ENCODE measurements at regions not wholly inside any gene's neighbourhood (a gene's known extent, or its start where the extent isn't known, plus 50 kb on each side); places are given as distances from the start of the nearest gene placed in this dataset.
"Not testable (repeated sequence)": the region's sequence is repeated elsewhere in the genome, so short reads cannot be mapped to it uniquely, and the experiment has no call there.

DNA sequence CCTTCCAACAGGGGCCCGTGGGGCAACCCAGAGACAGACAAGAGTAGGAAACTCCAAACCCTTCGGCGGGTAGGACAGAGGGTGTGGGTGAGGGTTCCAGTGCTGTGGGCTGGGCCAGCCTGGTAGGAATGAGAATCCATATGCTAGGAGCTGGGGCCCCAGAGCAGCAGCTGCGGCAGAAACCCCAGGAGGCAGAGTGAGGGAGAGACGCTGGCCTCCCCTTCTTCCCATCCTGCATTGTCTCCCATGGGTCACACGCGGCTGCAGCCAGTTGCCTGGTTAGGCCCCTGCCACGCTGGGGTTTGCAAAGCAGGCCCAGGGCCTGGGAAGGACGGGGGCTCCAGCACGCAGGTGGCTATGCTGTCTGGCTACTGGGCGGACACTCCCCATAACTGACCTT is 113.1 kb upstream of the CCZ1B start:
- not testable (repeated sequence) for FAIRE-seq

DNA sequence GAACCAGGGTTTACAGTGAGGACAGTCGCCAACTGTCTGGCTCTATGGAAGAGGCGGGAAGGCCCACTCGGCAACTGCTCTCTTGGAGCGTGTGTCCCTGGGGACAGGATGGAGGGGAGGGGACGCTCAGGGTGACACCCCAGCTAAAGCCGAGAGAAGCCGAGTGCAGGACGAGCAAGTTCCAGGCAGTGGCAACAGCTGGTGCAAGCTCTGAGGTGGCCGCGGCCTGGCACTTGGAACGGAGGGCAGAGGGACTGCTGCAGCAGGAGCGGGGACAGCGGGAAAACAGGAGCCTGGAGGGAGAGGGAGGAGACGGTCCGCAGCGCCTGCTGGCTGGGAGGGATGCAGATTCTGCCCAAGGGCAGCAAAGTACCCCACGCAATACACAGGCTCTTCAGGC is 113.8 kb upstream of the CCZ1B start:
- FAIRE-seq = not testable (repeated sequence)

GRCh38 chr7:6946873-6947272 is 120.8 kb upstream of the CCZ1B start:
- not testable (repeated sequence) for FAIRE-seq

DNA sequence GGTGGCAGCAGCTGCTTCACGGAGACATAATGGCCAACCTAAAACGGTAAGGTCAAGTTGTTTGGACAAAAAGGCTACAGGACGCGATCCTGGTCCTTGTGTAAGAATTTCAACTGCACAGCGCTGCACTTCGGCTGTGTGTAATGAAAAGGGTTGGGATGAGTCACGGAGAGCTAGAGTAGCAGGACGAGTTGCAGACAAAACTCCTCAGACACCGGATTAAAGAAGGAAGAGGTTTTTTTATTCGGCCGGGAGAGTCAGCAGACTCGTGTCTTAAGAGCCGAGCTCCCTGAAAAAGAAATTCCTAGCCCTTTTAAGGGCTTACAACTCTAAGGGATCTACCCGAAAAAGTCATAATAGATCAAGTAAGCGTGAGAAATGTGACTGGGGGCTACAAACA is 124.2 kb upstream of the CCZ1B start:
- not testable (repeated sequence) for FAIRE-seq

GRCh38 chr7:6951553-6951952 is 125.5 kb upstream of the CCZ1B start:
- FAIRE-seq = not testable (repeated sequence)

GRCh38 chr7:6953138-6953797 is 127.2 kb upstream of the CCZ1B start:
- FAIRE-seq = not testable (repeated sequence)

GRCh38 chr7:6953798-6954181 is 127.7 kb upstream of the CCZ1B start:
- not testable (repeated sequence) for FAIRE-seq

GRCh38 chr7:6955385-6955784 is 129.3 kb upstream of the CCZ1B start:
- FAIRE-seq = not testable (repeated sequence)

GRCh38 chr7:6955990-6956566 is 130.0 kb upstream of the CCZ1B start:
- FAIRE-seq = not testable (repeated sequence)

GRCh38 chr7:6958371-6958770 is 132.3 kb upstream of the CCZ1B start:
- FAIRE-seq = not testable (repeated sequence)

DNA sequence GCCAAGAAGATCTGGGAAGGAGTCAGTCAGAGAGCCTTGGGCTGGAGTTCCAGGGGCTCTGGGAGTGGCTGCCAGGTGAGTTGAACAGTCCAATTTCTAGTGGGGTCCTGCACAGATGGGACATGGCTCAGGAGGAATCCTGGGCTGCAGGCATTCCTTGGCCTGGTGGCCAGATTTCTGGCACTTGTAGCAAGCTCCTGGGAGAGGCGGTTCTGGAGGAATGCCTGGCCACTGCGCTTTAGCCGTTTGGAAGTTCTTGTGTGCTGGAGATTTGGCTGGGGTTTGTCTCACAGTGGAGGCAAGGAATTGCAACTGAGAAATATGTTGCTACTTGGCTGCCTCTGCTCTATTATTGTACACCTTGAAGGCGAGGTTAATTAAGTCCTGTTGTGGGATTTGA is 133.9 kb upstream of the CCZ1B start:
- FAIRE-seq = not testable (repeated sequence)

DNA sequence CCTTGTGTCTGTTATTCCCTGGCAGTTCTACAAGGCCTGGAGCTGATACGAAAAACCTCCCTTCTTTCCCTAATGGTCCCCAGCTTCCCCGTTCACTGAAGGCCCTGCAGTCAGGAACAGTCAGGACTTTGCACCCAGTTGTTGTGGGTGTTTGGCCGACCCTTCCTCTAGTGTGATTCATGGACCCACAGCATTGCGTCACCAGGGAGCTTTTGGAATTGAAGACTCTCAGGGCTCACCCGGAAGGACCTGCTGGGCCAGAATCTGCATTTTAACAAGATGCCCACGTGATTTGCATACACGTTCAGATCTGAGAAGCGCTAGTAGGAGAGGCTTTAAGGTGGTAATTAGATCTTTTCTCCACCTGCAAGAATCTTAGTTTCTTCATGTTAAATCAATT is 136.8 kb upstream of the CCZ1B start:
- FAIRE-seq = not testable (repeated sequence)

DNA sequence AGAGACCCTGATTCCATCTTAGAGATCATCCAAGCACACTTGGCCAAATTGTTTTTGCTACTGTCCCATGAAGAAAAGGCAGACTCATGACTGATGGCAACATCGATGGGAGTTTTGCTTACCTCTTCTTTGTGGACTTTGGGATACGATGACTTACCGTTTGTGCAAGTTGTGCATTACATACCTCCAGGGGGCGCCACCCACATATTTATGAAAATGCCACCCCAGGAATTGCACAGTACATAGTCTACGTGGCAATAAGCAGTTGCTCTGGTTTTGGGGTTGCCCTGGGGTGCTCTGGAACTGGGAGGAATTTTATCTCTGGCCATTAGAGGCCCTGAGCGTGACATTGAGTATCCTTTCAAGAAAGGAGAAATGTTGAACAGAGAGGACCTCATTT is 139.0 kb upstream of the CCZ1B start:
- not testable (repeated sequence) for FAIRE-seq

DNA sequence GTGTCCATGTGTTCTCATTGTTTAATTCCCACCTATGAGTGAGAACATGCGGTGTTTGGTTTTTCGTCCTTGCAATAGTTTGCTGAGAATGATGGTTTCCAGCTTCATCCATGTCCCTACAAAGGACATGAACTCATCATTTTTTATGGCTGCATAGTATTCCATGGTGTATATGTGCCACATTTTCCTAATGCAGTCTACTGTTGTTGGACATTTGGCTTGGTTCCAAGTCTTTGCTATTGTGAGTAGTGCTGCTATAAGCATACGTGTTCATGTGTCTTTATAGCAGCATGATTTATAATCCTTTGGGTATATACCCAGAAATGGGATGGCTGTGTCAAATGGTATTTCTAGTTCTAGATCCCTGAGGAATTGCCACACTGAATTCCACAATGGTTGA is 144.1 kb upstream of the CCZ1B start:
- FAIRE-seq = not testable (repeated sequence)

DNA sequence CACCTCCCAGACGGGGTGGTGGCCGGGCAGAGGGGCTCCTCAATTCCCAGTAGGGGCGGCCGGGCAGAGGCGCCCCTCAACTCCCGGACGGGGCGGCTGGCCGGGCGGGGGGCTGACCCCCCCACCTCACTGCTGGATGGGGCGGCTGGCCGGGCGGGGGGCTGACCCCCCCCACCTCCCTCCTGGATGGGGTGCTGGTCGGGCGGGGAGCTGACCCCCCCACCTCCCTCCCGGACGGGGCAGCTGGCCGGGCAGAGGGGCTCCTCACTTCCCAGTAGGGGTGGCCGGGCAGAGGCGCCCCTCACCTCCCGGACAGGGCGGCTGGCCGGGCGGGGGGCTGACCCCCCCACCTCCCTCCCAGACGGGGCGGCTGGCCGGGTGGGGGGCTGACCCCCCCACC is 148.8 kb upstream of the CCZ1B start:
- FAIRE-seq = not testable (repeated sequence)

- FAIRE-seq = not testable (repeated sequence)
Observed at GRCh38 chr7:6975346-6975745, 149.3 kb upstream of the CCZ1B start.

GRCh38 chr7:6977368-6977767 is 151.3 kb upstream of the CCZ1B start:
- FAIRE-seq = not testable (repeated sequence)

DNA sequence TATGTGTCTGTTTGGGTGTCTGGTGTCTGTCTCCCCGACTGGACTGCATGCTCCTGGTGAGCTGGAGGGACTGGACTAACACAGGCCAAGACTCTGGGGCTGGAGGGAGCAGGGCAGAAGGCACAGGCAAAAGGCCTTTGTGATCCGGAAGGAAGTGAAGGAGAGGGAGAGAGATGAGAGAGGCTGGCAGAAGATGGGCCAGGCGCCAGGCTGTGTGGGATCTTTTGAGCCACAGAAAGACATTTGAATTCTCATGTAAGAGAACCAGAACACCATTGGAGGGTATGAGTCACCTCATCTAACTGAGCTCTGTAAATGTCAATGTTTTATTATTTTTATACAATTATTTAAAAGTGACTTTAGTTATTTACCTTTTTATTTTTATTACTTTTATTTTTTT is 152.3 kb upstream of the CCZ1B start:
- not testable (repeated sequence) for FAIRE-seq

DNA sequence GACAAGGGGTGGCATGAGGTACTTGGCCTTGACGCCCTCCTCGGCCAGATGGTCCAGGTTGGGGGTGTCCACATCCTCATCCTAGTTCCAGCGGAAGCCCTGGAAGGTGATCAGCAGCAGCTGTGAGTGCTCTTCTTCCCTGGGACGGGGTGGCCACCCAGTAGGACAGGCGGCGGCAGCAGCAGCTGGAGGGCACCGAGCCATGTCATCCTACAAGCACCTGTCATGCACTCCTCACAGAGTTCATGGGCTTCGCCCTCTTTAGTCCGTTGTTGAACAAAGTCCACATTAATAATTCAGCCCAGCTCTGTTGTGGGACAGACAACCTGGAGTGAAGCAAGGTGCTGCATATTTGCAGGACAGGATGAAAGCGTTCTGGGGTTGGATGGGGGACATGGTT is 153.4 kb upstream of the CCZ1B start:
- not testable (repeated sequence) for FAIRE-seq

- FAIRE-seq = not testable (repeated sequence)
Observed at GRCh38 chr7:6982375-6982774, 156.3 kb upstream of the CCZ1B start.

DNA sequence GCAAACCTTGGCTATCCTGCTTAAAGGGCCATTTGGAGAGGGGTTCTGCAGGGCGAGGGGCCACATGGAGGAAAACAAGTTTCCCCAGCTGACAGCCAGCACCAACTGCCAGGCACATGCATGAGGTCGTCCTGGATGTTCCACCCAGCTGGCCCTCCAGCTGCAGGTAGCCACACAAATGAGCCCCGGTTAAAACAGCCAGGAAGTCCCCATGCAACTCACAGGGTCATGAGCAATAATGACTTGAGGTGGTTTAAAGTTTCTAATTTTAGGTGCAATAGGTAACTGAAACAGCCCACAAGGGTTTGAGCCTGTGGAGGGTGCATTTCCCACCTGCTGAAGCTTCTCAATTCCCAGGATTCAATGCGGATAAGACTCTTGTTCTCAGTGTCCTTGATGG is 160.8 kb upstream of the CCZ1B start:
- FAIRE-seq = not testable (repeated sequence)

GRCh38 chr7:6988608-6989007 is 162.5 kb upstream of the CCZ1B start:
- FAIRE-seq = not testable (repeated sequence)

DNA sequence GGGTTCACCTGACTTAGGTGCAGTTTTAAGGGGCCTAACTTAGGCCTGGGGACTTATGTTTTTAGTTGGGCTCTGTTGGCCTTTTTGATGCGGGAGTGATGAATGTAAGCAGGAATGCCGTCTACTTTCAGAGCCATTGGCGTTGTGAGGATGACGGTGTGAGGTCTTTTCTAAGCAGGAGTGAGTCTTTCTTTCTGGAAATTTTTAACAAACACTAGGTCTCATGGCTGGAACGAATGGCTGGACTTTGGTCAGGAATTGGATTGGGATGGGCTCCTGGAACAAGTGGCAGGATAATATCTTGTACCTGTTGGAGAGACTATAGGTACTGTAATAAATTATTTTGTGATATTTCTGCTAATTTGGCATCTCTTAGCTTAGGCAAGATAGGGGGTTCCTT is 163.9 kb upstream of the CCZ1B start:
- FAIRE-seq = not testable (repeated sequence)

DNA sequence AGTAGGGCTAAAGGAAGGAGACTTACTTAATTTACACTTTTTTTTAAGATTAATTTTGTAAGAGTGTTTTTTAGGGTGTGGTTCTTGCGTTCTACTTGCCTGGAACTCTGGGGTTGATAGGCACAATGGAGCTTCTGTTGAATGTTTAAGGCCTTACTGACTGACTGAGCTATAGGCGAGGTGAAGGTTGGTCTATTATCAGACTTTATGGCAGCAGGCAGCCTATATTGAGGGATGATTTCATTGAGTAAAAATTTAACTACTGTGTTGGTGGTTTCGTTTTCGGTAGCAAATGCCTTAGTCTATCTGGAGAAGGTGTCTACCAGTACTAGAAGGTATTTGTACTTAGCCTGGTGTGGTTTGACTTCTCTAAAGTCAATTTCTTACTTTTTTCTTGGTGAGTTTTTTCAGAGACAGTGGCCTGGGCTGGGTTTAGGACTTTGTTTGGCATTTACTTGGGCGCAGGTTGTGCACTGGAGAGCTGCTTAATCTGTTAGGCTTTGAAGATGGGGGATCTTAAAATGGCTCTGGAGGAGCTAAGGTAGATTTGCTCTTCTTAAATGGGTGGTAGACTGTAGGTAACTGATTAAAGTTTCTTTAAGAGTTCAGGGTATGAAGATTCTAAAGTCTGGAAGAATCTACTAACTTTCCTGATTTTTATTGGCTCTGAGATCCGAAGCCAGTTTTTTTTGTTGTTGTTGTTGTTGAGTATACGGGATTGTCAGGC is 164.5 kb upstream of the CCZ1B start:
- not testable (repeated sequence) for FAIRE-seq

Measured in TTC549 (cell line).